GM12873 (cell line): ENCODE measurements at regions not wholly inside any gene's neighbourhood (a gene's known extent, or its start where the extent isn't known, plus 50 kb on each side); places are given as distances from the start of the nearest gene placed in this dataset.

Source experiments
- TF ChIP-seq, protein P1 (sequence below): IDR thresholded peaks from 2 replicates; pipeline ENCODE4 v1.5.1; 2012; ENCODE audit warnings: low read depth, mild to moderate bottlenecking, moderate library complexity, low read length, control low read depth; ENCODE audit not compliant: insufficient read depth; ENCODE audit errors: missing control alignments

DNA sequence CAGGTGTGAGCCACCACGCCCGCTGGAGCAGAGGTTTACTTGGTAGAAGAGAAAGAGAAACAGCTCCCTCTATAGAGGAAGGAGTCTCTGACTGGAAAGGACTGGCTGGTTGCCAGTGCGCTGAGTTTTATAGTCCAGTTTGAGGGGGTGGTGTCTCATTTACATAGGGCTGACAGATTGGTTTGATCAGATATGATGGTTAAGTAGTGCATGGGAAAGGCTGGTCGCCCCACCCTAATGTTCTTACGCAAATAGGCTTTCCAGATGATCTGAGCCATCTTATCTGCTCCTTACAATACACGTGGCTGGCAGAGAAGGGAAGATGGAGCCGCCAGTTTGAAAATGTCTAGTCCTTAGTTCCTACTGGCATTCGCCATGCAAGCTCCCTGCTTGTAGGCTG is 439.5 kb downstream of the NAF1 start:
- TF ChIP-seq, protein P1, sequence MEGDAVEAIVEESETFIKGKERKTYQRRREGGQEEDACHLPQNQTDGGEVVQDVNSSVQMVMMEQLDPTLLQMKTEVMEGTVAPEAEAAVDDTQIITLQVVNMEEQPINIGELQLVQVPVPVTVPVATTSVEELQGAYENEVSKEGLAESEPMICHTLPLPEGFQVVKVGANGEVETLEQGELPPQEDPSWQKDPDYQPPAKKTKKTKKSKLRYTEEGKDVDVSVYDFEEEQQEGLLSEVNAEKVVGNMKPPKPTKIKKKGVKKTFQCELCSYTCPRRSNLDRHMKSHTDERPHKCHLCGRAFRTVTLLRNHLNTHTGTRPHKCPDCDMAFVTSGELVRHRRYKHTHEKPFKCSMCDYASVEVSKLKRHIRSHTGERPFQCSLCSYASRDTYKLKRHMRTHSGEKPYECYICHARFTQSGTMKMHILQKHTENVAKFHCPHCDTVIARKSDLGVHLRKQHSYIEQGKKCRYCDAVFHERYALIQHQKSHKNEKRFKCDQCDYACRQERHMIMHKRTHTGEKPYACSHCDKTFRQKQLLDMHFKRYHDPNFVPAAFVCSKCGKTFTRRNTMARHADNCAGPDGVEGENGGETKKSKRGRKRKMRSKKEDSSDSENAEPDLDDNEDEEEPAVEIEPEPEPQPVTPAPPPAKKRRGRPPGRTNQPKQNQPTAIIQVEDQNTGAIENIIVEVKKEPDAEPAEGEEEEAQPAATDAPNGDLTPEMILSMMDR = no peak

DNA sequence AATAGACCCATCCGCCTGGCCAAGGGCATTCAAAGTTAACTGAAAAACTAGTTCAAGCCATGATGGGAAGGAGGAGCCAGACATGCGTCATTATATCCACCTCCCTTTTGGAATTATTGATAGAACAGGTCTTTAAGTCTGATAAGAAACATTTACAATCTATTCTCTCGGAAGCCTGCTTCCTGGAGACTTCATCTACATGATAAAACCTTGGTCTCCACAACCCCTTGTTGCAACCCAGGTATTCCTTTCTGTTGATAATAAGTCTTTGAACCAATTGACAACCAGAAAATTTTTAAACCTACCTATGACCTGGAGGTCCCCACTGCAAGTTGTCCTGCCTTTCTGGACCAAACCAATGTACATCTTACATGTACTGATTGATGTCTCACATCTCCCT is 451.3 kb downstream of the NAF1 start:
- TF ChIP-seq, protein P1 = no peak

DNA sequence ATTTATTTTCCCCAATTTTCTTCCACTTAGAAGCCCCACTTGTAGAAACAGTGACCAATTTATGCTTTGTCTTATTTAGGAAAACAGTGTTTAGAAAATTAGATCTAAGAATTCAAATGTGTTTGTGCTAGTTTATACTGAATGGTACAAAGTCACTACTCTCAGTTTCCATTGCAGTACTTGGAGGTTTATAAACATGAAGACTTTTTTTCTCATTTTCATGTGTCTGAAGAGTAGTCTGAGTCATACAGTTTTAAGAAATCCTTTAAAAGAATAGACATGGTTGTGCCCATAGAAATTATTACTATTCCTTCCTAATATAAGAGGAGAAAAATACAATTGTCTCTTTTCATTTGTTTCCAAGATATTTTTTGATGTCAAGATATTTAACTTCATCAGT is 458.7 kb downstream of the NAF1 start:
- TF ChIP-seq, protein P1 = no peak

DNA sequence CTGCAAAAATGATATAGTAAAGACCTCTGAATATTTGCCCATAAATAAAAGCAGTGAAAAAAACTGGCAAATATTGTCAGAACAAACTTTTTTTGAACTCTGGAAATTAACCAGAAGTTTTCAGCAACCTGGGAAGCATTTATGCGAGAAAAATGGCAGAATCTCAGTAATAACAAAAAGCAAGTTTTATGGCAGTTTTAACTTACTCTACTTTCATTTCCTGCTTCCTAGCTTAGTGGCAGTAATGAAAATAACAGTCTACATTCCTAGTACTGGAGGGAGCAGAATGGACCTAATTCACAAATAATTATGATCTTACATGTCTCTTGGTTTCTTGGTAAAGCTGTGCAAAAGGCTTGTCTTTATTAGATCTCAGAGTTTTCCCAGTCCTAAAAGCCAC is 460.1 kb downstream of the NAF1 start:
- TF ChIP-seq, protein P1 = no peak

DNA sequence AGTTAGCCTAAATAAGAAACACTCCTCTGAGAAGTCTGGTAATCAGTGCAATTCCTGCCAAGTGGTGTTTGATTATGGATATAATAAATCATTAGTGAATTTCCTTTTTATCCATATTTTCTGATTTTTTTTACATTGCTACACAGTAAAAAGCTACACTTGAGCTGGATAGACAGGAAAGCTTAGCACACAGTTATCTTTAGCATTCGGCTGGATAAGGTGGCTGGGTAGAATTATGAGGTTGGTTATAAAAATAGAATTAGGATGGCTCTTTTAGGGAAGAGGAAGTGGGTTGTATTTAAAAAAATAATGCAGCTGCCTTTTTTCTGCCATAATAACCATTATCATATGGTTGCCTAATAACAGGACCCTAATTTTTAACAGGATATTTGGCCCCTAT is 460.6 kb downstream of the NAF1 start:
- TF ChIP-seq, protein P1 = no peak

DNA sequence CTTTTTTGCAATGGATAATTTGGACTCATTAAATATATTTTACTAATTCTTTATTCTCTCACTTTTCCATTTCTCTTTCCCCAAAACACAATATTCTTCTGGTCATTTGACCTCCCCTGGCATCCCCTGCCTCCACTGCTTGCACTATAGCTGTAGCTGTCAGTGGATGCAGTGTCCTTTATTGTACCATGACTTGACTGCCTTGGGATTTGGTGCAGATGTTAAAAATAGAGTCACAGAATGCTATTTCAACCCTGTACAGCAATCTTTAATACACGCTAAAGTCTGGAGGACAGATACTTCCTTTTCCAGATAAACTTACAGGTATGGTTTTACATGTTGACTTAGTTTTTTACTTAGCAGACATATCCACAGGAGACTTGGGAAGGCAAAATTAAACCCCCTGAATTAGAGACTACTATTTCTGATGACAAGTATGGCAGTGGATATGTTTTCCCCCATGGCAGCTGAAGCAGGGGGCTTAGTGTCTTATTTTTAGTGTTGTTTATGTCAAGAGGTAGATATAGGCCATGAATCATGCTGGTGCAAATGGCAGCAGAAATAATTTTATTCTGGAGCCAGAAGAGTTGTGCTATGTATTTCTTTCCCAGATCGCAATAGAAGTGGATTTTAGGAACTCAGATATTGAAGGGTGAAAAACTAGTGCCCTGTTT is 461.4 kb downstream of the NAF1 start:
- TF ChIP-seq, protein P1 = no peak

DNA sequence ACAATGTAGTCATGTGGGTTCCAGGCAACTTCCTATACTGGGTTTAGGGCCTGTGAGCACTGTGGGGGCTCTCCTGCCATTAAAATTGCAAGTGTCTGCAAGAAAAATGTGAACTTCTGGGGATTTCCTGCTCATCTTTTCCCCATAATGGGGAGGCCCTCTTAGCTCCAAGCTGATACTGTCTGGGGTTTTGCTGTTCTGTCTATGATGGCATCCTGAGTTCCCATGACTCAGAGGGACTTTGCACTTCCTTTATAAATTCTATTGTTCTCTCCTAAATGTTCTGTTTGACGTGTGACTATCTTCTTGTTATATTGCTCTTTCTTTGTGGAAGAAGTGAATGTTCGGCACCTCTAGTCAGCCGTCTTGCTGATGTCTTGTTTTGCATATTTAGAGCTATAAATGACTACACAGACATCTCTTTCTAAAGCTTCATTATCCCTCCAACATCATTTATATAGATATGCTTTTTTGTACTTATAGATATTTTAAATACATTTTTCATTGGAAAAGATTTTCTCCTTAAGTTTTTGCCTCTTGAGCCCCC is 465.8 kb downstream of the NAF1 start:
- TF ChIP-seq, protein P1 = no peak

DNA sequence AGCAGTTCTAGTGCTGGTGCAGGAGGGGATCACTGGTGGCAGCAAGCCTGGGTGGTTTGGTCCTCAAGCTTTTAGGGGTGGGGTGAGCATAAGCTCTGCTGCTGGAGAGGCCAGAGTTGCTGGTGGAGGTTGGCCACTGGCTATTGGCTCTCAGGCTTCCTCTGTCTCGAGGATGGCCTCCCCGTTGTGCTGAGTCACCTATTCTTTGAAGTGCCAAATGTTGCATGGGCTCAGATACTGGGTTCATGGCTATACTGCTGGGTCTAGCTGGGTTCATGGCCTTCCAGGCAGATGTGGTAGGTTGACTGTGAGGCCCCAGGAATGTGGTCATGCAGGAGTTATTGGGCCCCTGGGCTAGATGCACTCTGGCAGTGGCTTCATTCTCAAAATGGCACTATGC is 466.3 kb downstream of the NAF1 start:
- TF ChIP-seq, protein P1 = no peak
